Stimulated activated naive B cell treated with anti-CD40 and anti-IgM and Interleukin-4, amounts not matched to agents 10 μg/mL and 1 μg/mL and 100 μg/mL, for 72 hours (primary cell): ENCODE measurements at regions not wholly inside any gene's neighbourhood (a gene's known extent, or its start where the extent isn't known, plus 50 kb on each side); places are given as distances from the start of the nearest gene placed in this dataset.

Experiments used
- ATAC-seq, 2 donors: fragments of 150-1000 bp; cut with Tn5 transposase; replicated peaks; 2 replicates each; pipeline ENCODE4 v1.10.0; 2021; ENCODE audit warnings: moderate library complexity in 1 of 2
- DNase-seq: peaks from one replicate; pipeline ENCODE4 v3.0.0; 2021
- H3K27ac Mint-ChIP-seq: one replicate; pipeline ENCODE4 v1.8.0; 2022; ENCODE audit warnings: mild to moderate bottlenecking, mixed read lengths
- H3K27me3 Mint-ChIP-seq, 2 donors: one replicate each; pipeline ENCODE4 v1.8.0; 2022; ENCODE audit warnings: mixed read lengths in 2 of 2
- H3K36me3 Mint-ChIP-seq, 2 donors: one replicate each; pipeline ENCODE4 v1.8.0; 2022; ENCODE audit warnings: mixed read lengths in 2 of 2, mild to moderate bottlenecking in 1 of 2
- H3K4me1 Mint-ChIP-seq, 2 donors: one replicate each; pipeline ENCODE4 v1.8.0; 2022; ENCODE audit warnings: mixed read lengths in 2 of 2, mild to moderate bottlenecking in 1 of 2
- H3K4me3 Mint-ChIP-seq, 2 donors: one replicate each; pipeline ENCODE4 v1.8.0; 2022; ENCODE audit warnings: mild to moderate bottlenecking in 2 of 2, mixed read lengths in 2 of 2, moderate library complexity in 1 of 2
- H3K9me3 Mint-ChIP-seq, 2 donors: one replicate each; pipeline ENCODE4 v1.8.0; 2022; ENCODE audit warnings: mixed read lengths in 2 of 2, mild to moderate bottlenecking in 1 of 2

DNA sequence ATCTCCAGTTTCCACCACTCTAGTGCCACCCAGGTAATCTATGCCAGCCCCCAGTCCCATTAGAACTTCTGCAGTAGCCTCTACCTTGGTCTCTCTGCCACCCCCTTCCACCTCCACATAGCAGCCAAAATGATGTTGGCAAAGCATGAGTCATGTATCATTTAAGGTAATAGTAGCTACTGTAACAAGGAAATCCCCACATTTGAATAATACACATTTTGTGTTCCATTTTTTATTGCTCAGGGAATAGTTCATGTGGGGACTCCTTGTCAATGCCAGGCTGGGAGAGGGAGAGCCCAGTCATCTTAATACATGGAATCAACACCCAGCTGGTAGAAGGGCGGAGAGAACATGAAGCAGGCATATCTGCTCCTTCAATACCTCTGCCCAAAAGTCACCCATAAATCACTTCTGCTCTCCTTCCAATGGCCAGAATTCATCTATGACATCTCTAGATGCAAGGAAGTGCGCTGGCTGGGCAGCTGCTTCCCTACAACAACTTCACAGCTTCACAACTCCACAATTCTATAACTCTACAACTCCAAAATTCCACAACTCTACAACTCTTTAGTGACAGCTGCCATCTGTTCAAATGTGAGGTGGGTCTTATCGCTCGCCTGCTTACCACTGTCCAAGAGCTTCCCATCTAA is 70.6 kb upstream of the GLS start:
- peak in 1 of 2 donors; percentile 41 for ATAC-seq
- no peak for DNase-seq
- Mint-ChIP-seq H3K9me3 (no peaks in the 10 kb centered on the region), H3K27me3 (no peaks in the 10 kb centered on the region), H3K4me1 (peaks cover 7 to 16% of the 10 kb centered on the region in 2 donors), H3K36me3 (no peaks in the 10 kb centered on the region), H3K27ac (no peak overlapping the region), H3K4me3 (no peak overlapping the region)

DNA sequence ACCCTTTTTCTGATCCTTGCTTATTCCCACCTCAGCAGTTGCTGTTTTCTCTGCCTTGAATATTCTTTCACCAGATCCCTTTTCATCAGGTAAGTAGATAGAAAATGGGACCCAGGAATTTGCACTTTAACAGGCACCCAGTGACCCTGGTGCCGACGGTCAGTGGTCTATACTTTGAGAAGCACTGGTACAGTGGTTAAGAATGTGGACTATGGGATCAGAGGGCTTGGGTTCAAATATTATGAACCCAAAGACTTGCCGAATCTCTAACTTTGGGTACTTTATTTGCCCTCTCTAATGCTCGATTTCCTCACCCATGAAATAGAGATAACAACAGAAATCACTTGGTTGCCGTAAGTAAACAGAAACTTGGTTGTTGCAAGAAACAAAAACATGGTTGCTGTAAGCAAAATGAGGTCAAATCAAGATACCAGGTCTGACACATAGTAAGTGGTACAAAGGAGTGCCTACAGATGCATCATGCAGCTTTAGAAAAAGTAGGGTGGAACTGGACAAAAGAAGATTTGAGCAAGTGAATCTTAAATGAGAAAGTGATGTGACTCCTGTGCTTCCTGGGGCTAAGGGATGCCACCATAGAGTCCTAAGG is 69.5 kb upstream of the GLS start:
- Mint-ChIP-seq H3K36me3 (no peaks in the 10 kb centered on the region), H3K27me3 (no peaks in the 10 kb centered on the region), H3K27ac (no peak overlapping the region), H3K4me3 (no peak overlapping the region), H3K4me1 (peaks cover 7 to 16% of the 10 kb centered on the region in 2 donors), H3K9me3 (no peaks in the 10 kb centered on the region)
- DNase-seq: no peak
- ATAC-seq: no peak

DNA sequence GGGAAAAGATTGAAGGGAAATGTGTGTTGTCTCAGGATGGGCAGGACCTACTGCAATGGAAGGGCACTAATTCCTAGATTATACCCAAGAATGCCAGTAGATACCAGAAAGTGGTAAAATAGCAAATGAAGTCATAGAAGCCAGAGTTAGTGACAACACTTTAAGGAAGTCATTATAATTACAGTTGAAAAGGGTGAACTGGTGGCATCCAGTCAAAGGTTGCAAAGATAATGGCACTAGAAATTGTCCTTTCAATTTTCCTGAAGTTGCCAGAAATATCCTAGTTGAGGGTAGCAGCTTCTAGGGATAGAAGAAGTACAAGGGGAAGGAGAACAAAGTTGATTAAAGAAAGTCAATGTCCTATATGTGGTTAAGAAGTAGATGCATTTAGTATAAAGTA is 68.8 kb upstream of the GLS start:
- Mint-ChIP-seq H3K27ac (no peak overlapping the region), H3K4me3 (no peak overlapping the region), H3K4me1 (peaks cover 7 to 16% of the 10 kb centered on the region in 2 donors), H3K36me3 (peaks cover 0 to 5% of the 10 kb centered on the region in 2 donors), H3K9me3 (peaks cover 2 to 6% of the 10 kb centered on the region in 2 donors), H3K27me3 (no peaks in the 10 kb centered on the region)
- ATAC-seq (no peak), DNase-seq (no peak)

DNA sequence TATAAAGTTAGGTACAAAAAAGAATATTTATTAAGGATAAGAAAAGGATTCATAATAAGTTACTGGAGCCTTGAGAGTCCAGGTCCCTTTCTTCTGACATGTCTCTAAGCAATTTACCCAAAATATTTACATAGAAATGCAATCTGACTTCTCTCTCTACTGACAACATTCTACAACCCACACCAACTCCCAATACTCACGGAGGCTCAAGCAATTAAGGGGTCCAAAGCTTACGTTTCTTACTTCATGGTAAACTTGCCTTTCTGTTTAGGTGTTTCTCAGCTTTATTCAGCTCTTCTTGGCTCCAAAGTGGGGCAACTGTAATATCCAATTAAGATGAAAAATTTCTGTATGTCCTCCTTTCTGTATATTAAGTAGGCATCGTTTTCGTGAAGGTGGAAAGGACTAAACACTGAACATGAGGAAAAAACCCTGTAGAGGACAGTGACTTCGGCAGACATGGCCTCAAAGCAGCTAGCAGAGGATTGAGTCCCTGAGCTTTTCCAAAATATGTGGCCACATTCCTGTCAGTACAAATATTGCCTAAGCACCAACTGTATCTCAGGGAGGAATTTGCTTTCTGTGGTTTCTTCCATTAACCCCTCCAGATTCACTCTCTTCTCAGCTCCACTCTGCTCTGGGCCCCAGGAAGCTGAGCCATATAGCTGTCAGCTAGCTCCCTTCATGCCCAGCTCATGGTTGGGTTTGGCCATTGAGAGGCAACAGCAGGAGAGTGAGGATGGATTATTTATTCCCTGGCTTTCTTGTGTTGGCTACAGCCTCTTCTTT is 67.9 kb upstream of the GLS start:
- Mint-ChIP-seq H3K9me3 (peaks cover 5 to 11% of the 10 kb centered on the region in 2 donors), H3K36me3 (peaks cover 0 to 8% of the 10 kb centered on the region in 2 donors), H3K4me3 (no peak overlapping the region), H3K27ac (no peak overlapping the region), H3K4me1 (peaks cover 7 to 13% of the 10 kb centered on the region in 2 donors), H3K27me3 (no peaks in the 10 kb centered on the region)
- DNase-seq (no peak), ATAC-seq (no peak)

DNA sequence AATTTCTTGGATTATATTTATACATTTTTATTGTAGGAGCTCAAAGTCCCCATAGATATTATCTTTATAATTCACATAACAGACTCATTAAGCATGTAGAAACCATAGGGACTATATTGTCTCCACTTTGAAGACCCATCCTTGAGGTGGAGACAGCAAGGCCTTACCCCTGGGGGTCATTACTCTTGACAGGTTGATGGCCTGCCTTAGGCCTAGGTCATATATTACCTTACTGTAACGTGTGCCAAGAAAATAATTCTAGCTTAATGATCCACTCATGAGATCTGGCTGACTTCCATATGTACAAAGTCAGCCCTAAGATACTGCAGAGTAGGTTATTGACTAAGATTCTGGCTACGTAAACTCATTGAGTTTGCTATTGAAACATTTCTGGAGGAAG is 65.4 kb upstream of the GLS start:
- H3K36me3 Mint-ChIP-seq: peaks cover 0 to 8% of the 10 kb centered on the region in 2 donors
- H3K4me1 Mint-ChIP-seq: no peaks in the 10 kb centered on the region
- ATAC-seq (no peak), DNase-seq (no peak)
- no peak overlapping the region for H3K27ac Mint-ChIP-seq
- no peaks in the 10 kb centered on the region for H3K27me3 Mint-ChIP-seq
- no peak overlapping the region for H3K4me3 Mint-ChIP-seq
- peaks cover 5 to 11% of the 10 kb centered on the region in 2 donors for H3K9me3 Mint-ChIP-seq

DNA sequence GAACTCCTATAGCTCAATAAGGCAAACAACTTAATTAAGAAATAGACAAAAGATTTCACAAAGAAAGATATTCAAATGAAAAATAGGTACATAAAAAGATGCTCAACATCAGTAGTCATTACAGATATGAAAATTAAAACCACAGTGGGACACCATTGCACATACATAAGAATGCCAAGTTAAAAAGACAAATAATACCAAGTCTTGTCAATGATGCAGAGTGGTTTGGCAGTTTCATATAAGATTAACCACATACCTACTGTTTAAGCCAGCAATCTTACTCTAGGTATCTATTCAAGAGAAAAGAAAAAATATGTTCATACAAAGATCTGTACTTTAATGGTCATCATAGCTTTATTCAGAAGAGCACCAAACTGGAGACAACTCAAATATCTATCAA is 63.5 kb upstream of the GLS start:
- H3K36me3 Mint-ChIP-seq: peaks cover 0 to 8% of the 10 kb centered on the region in 2 donors
- ATAC-seq: no peak
- H3K27ac Mint-ChIP-seq: no peak overlapping the region
- peaks cover 5 to 11% of the 10 kb centered on the region in 2 donors for H3K9me3 Mint-ChIP-seq
- no peaks in the 10 kb centered on the region for H3K27me3 Mint-ChIP-seq
- DNase-seq: no peak
- no peak overlapping the region for H3K4me3 Mint-ChIP-seq
- no peaks in the 10 kb centered on the region for H3K4me1 Mint-ChIP-seq

DNA sequence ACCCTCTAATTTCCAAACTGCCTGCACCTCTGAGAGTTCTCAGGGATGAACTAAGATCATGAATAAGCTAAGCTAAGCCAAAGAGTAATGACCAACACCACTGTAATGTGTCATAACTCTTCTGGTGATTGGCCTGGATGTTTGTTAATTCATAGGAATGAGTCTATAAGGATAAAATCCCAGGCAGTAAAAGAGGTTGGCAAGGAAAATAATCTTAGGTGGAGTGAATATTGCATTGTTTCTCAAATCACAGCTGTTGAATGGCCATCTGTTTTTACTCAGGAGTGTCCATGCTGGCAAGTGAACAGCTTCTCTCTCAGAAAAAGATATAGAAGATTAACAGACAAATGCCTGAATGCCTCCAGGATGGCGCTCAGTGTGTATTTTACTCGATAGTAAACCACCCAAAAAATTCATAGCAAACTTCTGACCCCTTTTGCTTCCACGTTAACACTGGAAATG is 60.8 kb upstream of the GLS start:
- DNase-seq (no peak), ATAC-seq (no peak)
- peaks cover 5 to 11% of the 10 kb centered on the region in 2 donors for H3K9me3 Mint-ChIP-seq
- no peaks in the 10 kb centered on the region for H3K4me1 Mint-ChIP-seq
- H3K27ac Mint-ChIP-seq: no peak overlapping the region
- H3K4me3 Mint-ChIP-seq: no peak overlapping the region
- H3K27me3 Mint-ChIP-seq: no peaks in the 10 kb centered on the region
- peaks cover 0 to 8% of the 10 kb centered on the region in 2 donors for H3K36me3 Mint-ChIP-seq

DNA sequence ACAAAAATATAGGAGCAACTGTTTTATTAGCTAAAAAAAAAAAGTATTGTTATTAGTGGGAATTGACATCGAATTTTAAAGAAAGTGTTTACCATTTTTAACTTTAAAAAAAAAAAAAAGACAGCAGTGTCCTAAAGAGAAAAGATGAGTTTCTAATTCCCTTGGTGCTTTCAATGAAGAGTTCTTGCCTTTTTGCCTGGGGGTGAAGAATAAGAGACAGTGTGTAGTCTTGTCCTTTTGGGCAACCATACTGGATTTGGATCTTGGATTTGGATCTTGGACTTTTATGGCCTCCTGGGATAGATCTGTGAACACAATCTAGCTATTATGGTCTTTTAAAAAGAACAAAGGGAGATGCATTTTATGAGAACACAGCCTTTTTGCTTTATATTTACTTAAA is 60.2 kb upstream of the GLS start:
- no peak overlapping the region for H3K4me3 Mint-ChIP-seq
- peaks cover 5 to 11% of the 10 kb centered on the region in 2 donors for H3K9me3 Mint-ChIP-seq
- DNase-seq: no peak
- no peak overlapping the region for H3K27ac Mint-ChIP-seq
- H3K4me1 Mint-ChIP-seq: no peaks in the 10 kb centered on the region
- ATAC-seq: no peak
- no peaks in the 10 kb centered on the region for H3K27me3 Mint-ChIP-seq
- peaks cover 0 to 8% of the 10 kb centered on the region in 2 donors for H3K36me3 Mint-ChIP-seq

DNA sequence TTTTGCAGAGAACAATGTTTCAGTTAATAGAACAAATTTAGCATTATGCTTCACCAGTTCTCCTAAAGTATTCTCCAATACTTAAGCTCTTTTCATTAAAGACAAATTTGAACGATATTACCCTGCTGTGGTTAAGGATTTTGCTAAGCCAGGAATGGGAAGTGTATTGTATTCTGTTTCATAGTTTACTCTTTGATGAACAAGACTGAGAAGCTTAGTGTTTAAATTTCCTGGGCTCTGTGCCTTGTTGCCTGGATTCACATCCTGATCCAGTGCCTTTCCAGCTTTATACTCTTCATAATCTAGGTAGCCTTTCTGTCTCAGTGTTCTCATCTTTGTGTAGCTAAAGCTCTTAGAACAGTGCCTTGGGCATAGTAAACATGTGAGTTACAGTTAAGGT is 58.6 kb upstream of the GLS start:
- DNase-seq (no peak), ATAC-seq (no peak)
- H3K36me3 Mint-ChIP-seq: peaks cover 0 to 3% of the 10 kb centered on the region in 2 donors
- no peak overlapping the region for H3K4me3 Mint-ChIP-seq
- peaks cover 3 to 5% of the 10 kb centered on the region in 2 donors for H3K9me3 Mint-ChIP-seq
- H3K27me3 Mint-ChIP-seq: no peaks in the 10 kb centered on the region
- H3K27ac Mint-ChIP-seq: no peak overlapping the region
- no peaks in the 10 kb centered on the region for H3K4me1 Mint-ChIP-seq

DNA sequence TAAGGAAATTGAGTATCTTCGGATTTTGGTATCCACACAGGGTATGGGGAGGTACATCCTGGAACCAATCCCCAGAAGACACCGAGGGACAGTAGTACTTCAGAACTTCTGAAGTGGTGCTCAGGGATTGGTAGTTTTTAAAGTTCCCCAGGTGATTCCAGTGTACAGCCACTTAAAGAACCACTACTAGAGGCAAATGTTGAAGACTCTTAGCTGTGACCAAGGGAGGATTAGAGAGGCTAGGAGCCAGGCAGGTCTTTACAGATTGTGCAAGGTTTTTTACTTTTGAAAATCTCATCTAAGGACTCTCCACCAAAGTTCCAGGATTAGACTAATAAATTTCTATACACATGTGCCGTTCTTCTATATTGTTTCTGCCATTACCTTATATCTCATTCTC is 52.9 kb upstream of the GLS start:
- peaks cover 0 to 1% of the 10 kb centered on the region in 2 donors for H3K9me3 Mint-ChIP-seq
- no peaks in the 10 kb centered on the region for H3K27me3 Mint-ChIP-seq
- H3K36me3 Mint-ChIP-seq: peaks cover 5 to 12% of the 10 kb centered on the region in 2 donors
- DNase-seq: no peak
- no peaks in the 10 kb centered on the region for H3K4me1 Mint-ChIP-seq
- no peak overlapping the region for H3K27ac Mint-ChIP-seq
- no peak overlapping the region for H3K4me3 Mint-ChIP-seq
- ATAC-seq: no peak

DNA sequence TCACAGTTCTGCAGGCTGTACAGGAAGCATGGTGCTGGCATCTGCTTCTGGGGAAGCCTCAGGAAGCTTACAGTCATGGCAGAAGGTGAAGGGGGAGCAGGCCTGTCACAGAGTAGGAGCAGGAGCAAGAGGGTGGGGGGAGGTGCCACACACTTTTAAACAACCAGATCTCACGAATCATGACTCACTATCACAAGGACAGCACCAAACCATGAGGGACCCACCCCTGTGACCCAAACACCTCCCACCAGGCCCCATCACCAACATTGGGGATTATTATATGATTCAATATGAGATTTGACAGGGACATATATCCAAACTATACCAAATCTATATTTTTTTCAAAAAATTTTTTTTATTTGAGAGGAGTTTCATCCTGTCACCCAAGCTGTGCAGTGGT is 51.0 kb upstream of the GLS start:
- H3K36me3 Mint-ChIP-seq: peaks cover 5 to 13% of the 10 kb centered on the region in 2 donors
- no peaks in the 10 kb centered on the region for H3K27me3 Mint-ChIP-seq
- DNase-seq: no peak
- H3K4me3 Mint-ChIP-seq: no peak overlapping the region
- H3K9me3 Mint-ChIP-seq: peaks cover 0 to 1% of the 10 kb centered on the region in 2 donors
- ATAC-seq: no peak
- no peaks in the 10 kb centered on the region for H3K4me1 Mint-ChIP-seq
- H3K27ac Mint-ChIP-seq: no peak overlapping the region
